CD14-positive monocyte (primary cell): ENCODE measurements at regions not wholly inside any gene's neighbourhood (a gene's known extent, or its start where the extent isn't known, plus 50 kb on each side); places are given as distances from the start of the nearest gene placed in this dataset.

Experiments
- DNase-seq, 3 donors: peaks; one replicate each; pipeline ENCODE4 v3.0.0-alpha.2; 2011 to 2022
- H2AFZ ChIP-seq: 2 replicates; pipeline ENCODE4 v1.6.0; 2012; ENCODE audit warnings: mild to moderate bottlenecking, low read depth, low read length, inconsistent platforms; ENCODE audit not compliant: insufficient read depth, poor library complexity, severe bottlenecking
- H3K27ac ChIP-seq, 2 donors: 1 replicate in 1 of 2; 2 replicates in 1 of 2; pipeline ENCODE4 v1.5.1; 2012 to 2013; ENCODE audit warnings: low read length in 2 of 2, control low read depth in 1 of 2, inconsistent platforms in 1 of 2, low read depth in 1 of 2, mild to moderate bottlenecking in 1 of 2
- H3K27me3 ChIP-seq, 2 donors: one replicate each; pipeline versions ENCODE4 v1.6.0 to v1.6.1; 2011 to 2013; ENCODE audit warnings: low read length in 2 of 2; ENCODE audit not compliant: control insufficient read depth in 2 of 2, insufficient read depth in 2 of 2
- H3K36me3 ChIP-seq, 2 donors: replicated peaks in 1 of 2; 1 replicate in 1 of 2; 2 replicates in 1 of 2; pipeline versions ENCODE4 v1.5.1 to v1.6.1; 2012 to 2013; ENCODE audit warnings: low read length in 2 of 2, control low read depth in 1 of 2, inconsistent platforms in 1 of 2, mild to moderate bottlenecking in 1 of 2; ENCODE audit not compliant: insufficient read depth in 2 of 2, control insufficient read depth in 1 of 2
- H3K4me1 ChIP-seq, 2 donors: 1 replicate in 1 of 2; 2 replicates in 1 of 2; pipeline versions ENCODE4 v1.5.1 to v1.6.1; 2012 to 2013; ENCODE audit warnings: low read length in 2 of 2, control low read depth in 1 of 2, inconsistent platforms in 1 of 2, mild to moderate bottlenecking in 1 of 2, moderate library complexity in 1 of 2; ENCODE audit not compliant: insufficient read depth in 2 of 2, control insufficient read depth in 1 of 2
- H3K4me2 ChIP-seq: replicated peaks from 2 replicates; pipeline ENCODE3; 2012; ENCODE audit warnings: low read length, moderate library complexity, mild to moderate bottlenecking; ENCODE audit not compliant: poor library complexity, severe bottlenecking; ENCODE audit errors: extremely low read depth
- H3K4me3 ChIP-seq, 3 experiments: fragments of 200-600 bp in 1 of 3; sonication (generic) in 1 of 3; replicated peaks in 1 of 3; 1 replicate in 2 of 3; 2 replicates in 1 of 3; pipeline ENCODE4 v1.5.1; 2011 to 2013; ENCODE audit warnings: low read length in 3 of 3, mild to moderate bottlenecking in 3 of 3, control low read depth in 2 of 3, low read depth in 2 of 3, inconsistent platforms in 1 of 3, moderate library complexity in 1 of 3
- H3K79me2 ChIP-seq: 2 replicates; pipeline ENCODE4 v1.6.0; 2012; ENCODE audit warnings: mild to moderate bottlenecking, control low read depth, inconsistent platforms, low read length, moderate library complexity; ENCODE audit not compliant: insufficient read depth
- H3K9ac ChIP-seq: 2 replicates; pipeline ENCODE4 v1.6.0; 2017; ENCODE audit warnings: low read length, mild to moderate bottlenecking; ENCODE audit not compliant: insufficient read depth, poor library complexity, severe bottlenecking
- H3K9me3 ChIP-seq, 2 donors: replicated peaks in 1 of 2; 1 replicate in 1 of 2; 2 replicates in 1 of 2; pipeline versions ENCODE4 v1.5.1 to v1.6.1; 2012 to 2013; ENCODE audit warnings: low read length in 2 of 2, control low read depth in 1 of 2; ENCODE audit not compliant: control insufficient read depth in 1 of 2, insufficient read depth in 1 of 2
- H4K20me1 ChIP-seq: 2 replicates; pipeline ENCODE4 v1.6.0; 2012; ENCODE audit warnings: mild to moderate bottlenecking, low read length, control low read depth, moderate library complexity; ENCODE audit not compliant: insufficient read depth
- H3K27ac Mint-ChIP-seq, 7 donors: one replicate each; pipeline ENCODE4 v1.8.0; 2020; ENCODE audit warnings: mild to moderate bottlenecking in 7 of 7, mixed read lengths in 7 of 7, moderate library complexity in 6 of 7, inconsistent platforms in 2 of 7
- H3K27me3 Mint-ChIP-seq, 3 donors: one replicate each; pipeline ENCODE4 v1.8.0; 2021 to 2022; ENCODE audit warnings: low read depth in 3 of 3, mild to moderate bottlenecking in 3 of 3, mixed read lengths in 3 of 3, moderate library complexity in 3 of 3, inconsistent platforms in 1 of 3
- H3K36me3 Mint-ChIP-seq, 2 donors: one replicate each; pipeline ENCODE4 v1.8.0; 2020; ENCODE audit warnings: mixed read lengths in 2 of 2, inconsistent platforms in 1 of 2, mild to moderate bottlenecking in 1 of 2
- H3K4me1 Mint-ChIP-seq: one replicate; pipeline ENCODE4 v1.8.0; 2020; ENCODE audit warnings: mild to moderate bottlenecking, mixed read lengths
- H3K4me3 Mint-ChIP-seq, 2 donors: one replicate each; pipeline ENCODE4 v1.8.0; 2020; ENCODE audit warnings: mild to moderate bottlenecking in 2 of 2, mixed read lengths in 2 of 2, moderate library complexity in 1 of 2
- H3K9me3 Mint-ChIP-seq, 7 donors: one replicate each; pipeline ENCODE4 v1.8.0; 2020 to 2022; ENCODE audit warnings: mixed read lengths in 7 of 7, mild to moderate bottlenecking in 6 of 7, moderate library complexity in 6 of 7, inconsistent platforms in 2 of 7
- WGBS: methylation state at CpG from one replicate; pipeline ENCODE4 v1.1.5; 2013; ENCODE audit warnings: missing lambda C conversion rate; ENCODE audit not compliant: insufficient coverage; 5-methylcytosine and 5-hydroxymethylcytosine counted together
- intact Hi-C, 2 donors: fragments of 100-400 bp; cut with micrococcal nuclease; formaldehyde crosslinking; loops; one replicate each; pipeline versions ENCODE4 v1.15.0 to v1.15.1; 2023
- TF ChIP-seq, protein P1 (sequence below): fragments of 200-600 bp; IDR thresholded peaks from one replicate; pipeline ENCODE4 v1.8.0; 2022; ENCODE audit warnings: antibody characterized with exemption, mild to moderate bottlenecking

DNA sequence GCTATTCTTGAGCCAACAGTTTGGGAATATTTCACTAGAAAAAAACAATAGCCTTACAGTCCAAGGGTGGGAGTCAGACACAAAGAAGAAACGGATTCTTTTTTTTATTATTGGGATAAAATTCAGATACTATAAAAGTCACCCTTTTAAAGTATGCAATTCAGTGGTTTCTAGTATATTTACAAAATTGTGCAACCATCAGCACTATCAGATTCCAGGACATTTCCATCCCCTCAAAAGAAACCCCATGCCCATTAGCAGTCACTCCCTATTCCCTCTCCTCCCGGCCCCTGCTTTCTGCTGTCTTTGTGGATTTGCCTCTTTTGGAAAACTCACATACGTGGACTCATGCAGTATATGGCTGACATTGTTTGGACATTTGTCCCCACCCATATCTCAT lies 134.4 kb downstream of the C16orf95 start:
- Histone ChIP-seq H3K4me2 (no peak overlapping the region), H4K20me1 (no peaks in the 10 kb centered on the region), H3K27me3 (no peaks in the 10 kb centered on the region), H3K4me3 (no peak overlapping the region), H3K27ac (no peak overlapping the region), H3K4me1 (no peaks in the 10 kb centered on the region), H3K9ac (no peak overlapping the region), H2AFZ (no peak overlapping the region), H3K9me3 (peaks cover 10 to 12% of the 10 kb centered on the region in 2 donors), H3K36me3 (no peaks in the 10 kb centered on the region), H3K79me2 (no peaks in the 10 kb centered on the region)
- intact Hi-C loops: no loop called here
- peaks cover 8 to 15% (median 8%) of the 10 kb centered on the region in 3 donors for H3K27me3 Mint-ChIP-seq
- TF ChIP-seq, protein P1, sequence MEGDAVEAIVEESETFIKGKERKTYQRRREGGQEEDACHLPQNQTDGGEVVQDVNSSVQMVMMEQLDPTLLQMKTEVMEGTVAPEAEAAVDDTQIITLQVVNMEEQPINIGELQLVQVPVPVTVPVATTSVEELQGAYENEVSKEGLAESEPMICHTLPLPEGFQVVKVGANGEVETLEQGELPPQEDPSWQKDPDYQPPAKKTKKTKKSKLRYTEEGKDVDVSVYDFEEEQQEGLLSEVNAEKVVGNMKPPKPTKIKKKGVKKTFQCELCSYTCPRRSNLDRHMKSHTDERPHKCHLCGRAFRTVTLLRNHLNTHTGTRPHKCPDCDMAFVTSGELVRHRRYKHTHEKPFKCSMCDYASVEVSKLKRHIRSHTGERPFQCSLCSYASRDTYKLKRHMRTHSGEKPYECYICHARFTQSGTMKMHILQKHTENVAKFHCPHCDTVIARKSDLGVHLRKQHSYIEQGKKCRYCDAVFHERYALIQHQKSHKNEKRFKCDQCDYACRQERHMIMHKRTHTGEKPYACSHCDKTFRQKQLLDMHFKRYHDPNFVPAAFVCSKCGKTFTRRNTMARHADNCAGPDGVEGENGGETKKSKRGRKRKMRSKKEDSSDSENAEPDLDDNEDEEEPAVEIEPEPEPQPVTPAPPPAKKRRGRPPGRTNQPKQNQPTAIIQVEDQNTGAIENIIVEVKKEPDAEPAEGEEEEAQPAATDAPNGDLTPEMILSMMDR: no peak
- no peak overlapping the region for H3K27ac Mint-ChIP-seq
- H3K4me1 Mint-ChIP-seq: no peaks in the 10 kb centered on the region
- no peak overlapping the region for H3K4me3 Mint-ChIP-seq
- no peaks in the 10 kb centered on the region for H3K36me3 Mint-ChIP-seq
- DNase-seq: no peak
- H3K9me3 Mint-ChIP-seq: peaks cover 2 to 12% (median 9%) of the 10 kb centered on the region in 7 donors
- WGBS: no CpG with 5 or more reads among the region's 3 CpGs

DNA sequence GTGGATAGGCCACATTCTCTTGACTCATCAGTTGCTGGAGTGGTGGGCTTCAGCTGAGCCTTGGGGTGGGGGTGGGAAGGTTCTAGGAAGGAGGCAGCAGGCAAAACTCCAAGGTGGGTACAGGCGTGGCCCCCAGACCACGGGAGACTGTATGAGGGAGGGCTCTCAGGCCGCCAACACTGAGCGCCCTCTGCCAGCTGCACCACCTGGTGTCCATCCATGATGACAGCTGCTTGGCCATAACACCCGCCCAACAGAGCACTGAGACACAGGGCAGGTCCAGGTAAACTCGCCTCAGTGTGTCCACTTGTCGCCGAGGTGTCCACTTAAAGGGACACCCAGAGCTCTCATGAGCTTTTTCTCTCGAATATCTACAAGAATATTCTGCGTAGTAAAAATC lies 133.5 kb downstream of the C16orf95 start:
- peaks cover 16 to 19% of the 10 kb centered on the region in 2 donors for H3K9me3 ChIP-seq
- no peak overlapping the region for H3K4me2 ChIP-seq
- TF ChIP-seq, protein P1: no peak
- H3K9ac ChIP-seq: no peak overlapping the region
- Mint-ChIP-seq H3K4me1 (no peaks in the 10 kb centered on the region), H3K27me3 (peaks cover 2 to 8% (median 3%) of the 10 kb centered on the region in 3 donors), H3K36me3 (no peaks in the 10 kb centered on the region), H3K27ac (peak overlapping the region in 1 of 7 donors; percentile 34), H3K4me3 (no peak overlapping the region), H3K9me3 (peaks cover 2 to 17% (median 12%) of the 10 kb centered on the region in 7 donors)
- 95% methylated on average over 10 of the region's 10 CpGs for WGBS
- H2AFZ ChIP-seq: no peak overlapping the region
- no peak overlapping the region for H3K27ac ChIP-seq
- no peak for DNase-seq
- no peaks in the 10 kb centered on the region for H3K27me3 ChIP-seq
- no peaks in the 10 kb centered on the region for H3K4me1 ChIP-seq
- H3K36me3 ChIP-seq: no peaks in the 10 kb centered on the region
- H3K4me3 ChIP-seq: no peak overlapping the region
- no peaks in the 10 kb centered on the region for H3K79me2 ChIP-seq
- no peaks in the 10 kb centered on the region for H4K20me1 ChIP-seq
- intact Hi-C loops: no loop called here
